HCT116 (cell line): ENCODE measurements at regions not wholly inside any gene's neighbourhood (a gene's known extent, or its start where the extent isn't known, plus 50 kb on each side); places are given as distances from the start of the nearest gene placed in this dataset.

Experiments used
- CTCF ChIP-seq, 3 experiments: fragments of 200-600 bp in 1 of 3; sonication (generic) in 1 of 3; IDR thresholded peaks in 2 of 3; conservative IDR thresholded peaks in 1 of 3; 2 replicates each; pipeline ENCODE4 v1.5.1; 2012 to 2017; ENCODE audit warnings: low read depth in 2 of 3, low read length in 2 of 3, antibody characterized with exemption in 1 of 3, borderline replicate concordance in 1 of 3, control low read depth in 1 of 3, mild to moderate bottlenecking in 1 of 3, mixed read lengths in 1 of 3, mixed run types in 1 of 3, moderate library complexity in 1 of 3; ENCODE audit not compliant: insufficient read depth in 1 of 3
- EZH2 ChIP-seq: fragments of 200-600 bp; sonication (generic); IDR thresholded peaks from 2 replicates; pipeline ENCODE4 v1.6.1; 2017; ENCODE audit warnings: antibody characterized with exemption, mixed run types
- FOSL1 ChIP-seq: IDR thresholded peaks from 2 replicates; pipeline ENCODE4 v1.6.1; 2012; ENCODE audit warnings: low read depth
- MAX ChIP-seq: IDR thresholded peaks from 2 replicates; pipeline ENCODE4 v1.6.1; 2012
- POLR2A ChIP-seq: IDR thresholded peaks from 2 replicates; pipeline ENCODE4 v1.7.0; 2011; ENCODE audit warnings: borderline replicate concordance; ENCODE audit not compliant: insufficient read depth, insufficient read length; ENCODE audit errors: extremely low read depth
- REST ChIP-seq: IDR thresholded peaks from 2 replicates; pipeline ENCODE4 v1.6.1; 2012; ENCODE audit warnings: low read depth

GRCh38 chr12:125402874-125403789 is 337.9 kb downstream of the AACS start:
- TF ChIP-seq EZH2 (no peak), MAX (no peak), REST (no peak), CTCF (IDR thresholded peaks at IDR 0.05 in 2 of 3, conservative IDR thresholded peaks at IDR 0.05 in 1 of 3; ENCODE audit: borderline replicate concordance in 1 of 3, insufficient read depth in 1 of 3, low read depth in 2 of 3, low read length in 2 of 3) (peak; percentile 54 to 81 (median 76)), FOSL1 (no peak), POLR2A (no peak)
